Dendritic cell treated with granulocyte-macrophage colony-stimulating factor and Interleukin-4, amounts not matched to agents 40 ng/mL and 50 ng/mL, for 4 days (primary cell): ENCODE measurements at regions not wholly inside any gene's neighbourhood (a gene's known extent, or its start where the extent isn't known, plus 50 kb on each side); places are given as distances from the start of the nearest gene placed in this dataset.
"Not testable (repeated sequence)": the region's sequence is repeated elsewhere in the genome, so short reads cannot be mapped to it uniquely, and the experiment has no call there.

Source experiments
- H3K27ac Mint-ChIP-seq: one replicate; pipeline ENCODE4 v1.8.0; 2022; ENCODE audit warnings: mild to moderate bottlenecking, mixed read lengths
- H3K27me3 Mint-ChIP-seq: one replicate; pipeline ENCODE4 v1.8.0; 2022; ENCODE audit warnings: mild to moderate bottlenecking, mixed read lengths
- H3K36me3 Mint-ChIP-seq: one replicate; pipeline ENCODE4 v1.8.0; 2022; ENCODE audit warnings: low read depth, mixed read lengths
- H3K4me1 Mint-ChIP-seq: one replicate; pipeline ENCODE4 v1.8.0; 2022; ENCODE audit warnings: low read depth, mixed read lengths
- H3K4me3 Mint-ChIP-seq: one replicate; pipeline ENCODE4 v1.8.0; 2022; ENCODE audit warnings: mild to moderate bottlenecking, moderate library complexity, mixed read lengths
- H3K9me3 Mint-ChIP-seq: one replicate; pipeline ENCODE4 v1.8.0; 2022; ENCODE audit warnings: mixed read lengths
- intact Hi-C: fragments of 100-400 bp; cut with micrococcal nuclease; formaldehyde crosslinking; loops from one replicate; pipeline ENCODE4 v1.15.0; 2022

DNA sequence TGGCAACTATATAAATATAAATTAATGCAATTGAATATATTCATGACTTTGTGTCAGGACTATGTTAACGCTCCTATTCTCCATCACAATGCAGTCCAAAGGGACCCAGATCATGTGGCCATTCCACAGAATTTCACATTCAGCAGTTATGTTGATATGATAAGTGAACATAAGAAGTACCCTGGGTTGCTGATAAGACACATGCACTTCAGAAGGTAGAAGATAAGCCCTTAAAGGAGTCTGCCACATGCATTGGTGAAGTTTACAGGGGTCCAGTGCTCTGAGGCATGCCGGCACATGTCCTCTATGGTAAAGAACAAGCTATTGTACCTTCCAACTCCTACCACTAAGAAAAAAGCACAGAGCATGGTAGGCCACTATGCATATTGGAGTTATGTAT is 76.4 kb downstream of the PHAX start:
- H3K9me3 Mint-ChIP-seq = no peaks in the 10 kb centered on the region
- H3K27ac Mint-ChIP-seq = no peak overlapping the region
- no peak overlapping the region for H3K4me3 Mint-ChIP-seq
- intact Hi-C loops = loop anchor here (5.0 kb wide), 1 partner anchor 125 kb away; no protein-coding TSS in a partner anchor
- no peaks in the 10 kb centered on the region for H3K36me3 Mint-ChIP-seq
- H3K27me3 Mint-ChIP-seq = no peaks in the 10 kb centered on the region
- peaks cover 27% of the 10 kb centered on the region for H3K4me1 Mint-ChIP-seq

DNA sequence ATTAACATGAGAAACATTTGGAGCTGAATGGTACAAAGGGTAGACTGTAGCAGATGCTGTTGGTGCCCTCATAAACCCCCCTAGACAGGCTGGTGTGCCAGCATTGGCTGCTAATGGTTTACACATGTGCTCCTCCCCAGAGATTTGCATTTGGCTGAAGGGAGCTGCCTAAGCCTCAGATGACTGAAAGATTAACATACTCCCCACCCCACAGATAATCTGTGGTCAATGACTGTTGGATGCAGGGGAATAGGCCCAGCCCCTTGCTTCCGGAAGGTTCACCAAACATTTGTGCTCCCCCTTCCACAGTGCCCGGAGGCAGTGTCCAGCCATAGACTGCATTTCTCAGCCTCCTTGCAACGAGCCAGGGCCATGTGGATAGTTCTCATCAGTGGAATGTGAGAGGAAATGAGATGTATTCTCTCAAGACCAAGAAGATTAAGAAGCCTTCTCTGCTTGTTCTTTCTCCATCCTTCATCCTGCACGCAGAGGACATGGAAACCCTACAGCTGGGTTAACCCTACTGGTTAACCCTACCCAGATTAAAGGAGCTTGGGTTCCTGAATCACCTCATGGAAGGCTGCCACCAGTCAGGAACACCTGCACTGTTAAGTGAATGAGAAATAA is 79.6 kb downstream of the PHAX start:
- no peak overlapping the region for H3K4me3 Mint-ChIP-seq
- H3K4me1 Mint-ChIP-seq = peaks cover 24% of the 10 kb centered on the region
- H3K9me3 Mint-ChIP-seq = no peaks in the 10 kb centered on the region
- no peaks in the 10 kb centered on the region for H3K36me3 Mint-ChIP-seq
- intact Hi-C loops = no loop called here
- H3K27ac Mint-ChIP-seq = no peak overlapping the region
- no peaks in the 10 kb centered on the region for H3K27me3 Mint-ChIP-seq

DNA sequence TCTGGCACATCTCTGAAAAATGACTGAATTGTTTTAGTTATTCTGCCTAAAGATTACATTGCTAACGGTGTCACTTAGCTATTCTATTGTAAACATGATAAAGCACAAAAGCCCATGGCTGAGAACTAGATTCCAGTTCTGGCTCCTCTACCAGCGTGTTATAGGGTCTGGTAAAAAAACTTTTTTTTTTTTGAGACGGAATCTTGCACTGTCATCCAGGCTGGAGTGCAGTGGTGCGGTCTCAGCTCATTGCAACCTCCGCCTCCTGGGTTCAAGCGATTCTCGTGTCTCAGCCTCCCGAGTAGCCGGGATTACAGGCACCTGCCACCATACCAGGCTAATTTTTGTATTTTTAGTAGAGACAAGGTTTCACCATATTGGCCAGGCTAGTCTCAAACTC is 80.6 kb downstream of the PHAX start:
- H3K27ac Mint-ChIP-seq, H3K4me3 Mint-ChIP-seq, intact Hi-C loops, H3K9me3 Mint-ChIP-seq, H3K27me3 Mint-ChIP-seq, H3K36me3 Mint-ChIP-seq: not testable (repeated sequence)
- peaks cover 20% of the 10 kb centered on the region for H3K4me1 Mint-ChIP-seq

DNA sequence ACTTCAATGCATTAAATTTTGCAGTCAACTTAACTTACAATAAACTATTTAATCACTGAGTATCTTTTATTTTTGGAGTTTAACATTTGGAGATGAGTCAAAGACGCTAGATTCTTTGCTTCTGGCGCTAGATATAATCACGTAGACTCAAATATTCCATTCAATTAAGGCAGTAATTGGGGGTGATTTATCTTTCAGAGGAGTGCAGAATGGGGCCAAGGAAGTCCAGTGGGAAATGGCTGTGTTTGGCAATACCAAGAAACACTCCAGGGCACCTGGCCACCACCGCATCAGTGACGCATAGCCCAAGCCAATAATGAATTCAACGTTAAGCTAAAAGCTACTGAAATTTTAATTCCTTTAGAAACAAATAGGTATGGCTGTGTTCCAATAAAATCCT is 81.2 kb downstream of the PHAX start:
- Mint-ChIP-seq H3K27ac (no peak overlapping the region), H3K36me3 (no peaks in the 10 kb centered on the region), H3K27me3 (no peaks in the 10 kb centered on the region), H3K9me3 (no peaks in the 10 kb centered on the region), H3K4me3 (no peak overlapping the region), H3K4me1 (peaks cover 18% of the 10 kb centered on the region)
- intact Hi-C loops = no loop called here

DNA sequence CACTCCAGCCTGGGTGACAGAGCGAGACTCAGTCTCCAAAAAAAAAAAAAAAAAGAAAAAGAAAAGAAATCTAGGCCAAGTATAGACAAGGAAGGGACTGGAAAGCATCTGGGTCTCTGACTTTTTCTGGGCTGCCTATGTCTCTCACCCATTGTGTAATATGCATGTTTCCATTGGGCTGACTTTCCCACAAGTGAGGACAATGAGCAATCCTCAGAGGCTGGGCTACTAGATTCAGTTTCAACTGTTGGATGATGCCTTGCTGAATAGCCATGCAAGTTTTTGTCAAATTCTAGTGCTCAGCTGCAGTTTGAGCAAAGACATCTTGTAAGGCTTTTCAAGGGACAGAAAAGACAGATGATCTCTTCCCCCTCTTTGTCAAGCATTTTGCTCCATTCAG is 82.1 kb downstream of the PHAX start:
- H3K36me3 Mint-ChIP-seq = no peaks in the 10 kb centered on the region
- H3K4me1 Mint-ChIP-seq = peaks cover 18% of the 10 kb centered on the region
- intact Hi-C loops = no loop called here
- H3K4me3 Mint-ChIP-seq = no peak overlapping the region
- H3K27ac Mint-ChIP-seq = no peak overlapping the region
- H3K27me3 Mint-ChIP-seq = no peaks in the 10 kb centered on the region
- no peaks in the 10 kb centered on the region for H3K9me3 Mint-ChIP-seq

DNA sequence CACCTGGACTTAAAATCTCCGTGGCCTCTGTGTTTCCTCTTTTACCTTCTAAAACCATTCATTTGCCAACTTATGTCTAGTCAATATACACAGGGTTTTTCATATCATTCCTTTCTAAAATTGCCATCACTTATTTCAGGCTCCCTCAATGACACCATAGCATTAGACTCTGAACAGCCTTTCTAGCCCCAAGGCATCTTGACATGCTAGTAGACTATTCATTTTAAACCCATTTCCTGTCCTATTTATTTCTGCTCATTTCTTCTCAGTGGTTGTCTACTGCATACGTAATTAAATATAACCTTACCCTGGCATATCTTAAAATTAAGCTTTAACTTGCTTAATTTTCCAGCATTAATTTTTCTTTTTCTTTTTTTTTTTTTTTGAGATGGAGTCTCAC is 83.2 kb downstream of the PHAX start:
- intact Hi-C loops = no loop called here
- no peak overlapping the region for H3K27ac Mint-ChIP-seq
- H3K4me1 Mint-ChIP-seq = peaks cover 17% of the 10 kb centered on the region
- no peaks in the 10 kb centered on the region for H3K27me3 Mint-ChIP-seq
- H3K36me3 Mint-ChIP-seq = no peaks in the 10 kb centered on the region
- no peaks in the 10 kb centered on the region for H3K9me3 Mint-ChIP-seq
- no peak overlapping the region for H3K4me3 Mint-ChIP-seq

DNA sequence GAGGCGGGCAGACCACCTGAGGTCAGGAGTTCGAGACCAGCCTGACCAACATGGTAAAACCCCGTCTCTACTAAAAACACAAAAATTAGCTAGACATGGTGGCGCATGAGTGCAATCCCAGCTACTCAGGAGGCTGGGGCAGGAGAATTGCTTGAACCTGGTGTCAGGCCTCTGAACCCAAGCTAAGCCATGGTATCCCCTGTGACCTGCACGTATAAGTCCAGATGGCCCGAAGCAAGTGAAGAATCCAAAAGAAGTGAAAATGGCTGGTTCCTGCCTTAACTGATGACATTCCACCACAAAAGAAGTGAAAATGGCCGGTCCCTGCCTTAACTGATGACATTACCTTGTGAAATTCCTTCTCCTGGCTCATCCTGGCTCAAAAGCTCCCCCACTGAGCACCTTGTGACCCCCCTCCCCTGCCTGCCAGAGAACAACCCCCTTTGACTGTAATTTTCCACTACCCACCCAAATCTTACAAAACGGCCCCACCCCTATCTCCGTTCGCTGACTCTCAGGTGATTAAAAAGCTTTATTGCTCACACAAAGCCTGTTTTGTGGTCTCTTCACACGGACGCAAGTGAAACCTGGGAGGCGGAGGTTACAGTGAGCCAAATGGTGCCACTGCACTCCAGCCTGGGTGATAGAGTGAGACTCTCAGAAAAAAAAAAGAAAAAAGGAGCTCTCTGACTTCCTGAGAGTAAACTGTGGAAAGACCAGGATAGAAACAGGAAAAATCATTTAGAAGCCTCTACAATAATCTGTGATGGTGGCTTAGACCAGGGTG is 84.1 kb downstream of the PHAX start:
- not testable (repeated sequence) for H3K27ac Mint-ChIP-seq

DNA sequence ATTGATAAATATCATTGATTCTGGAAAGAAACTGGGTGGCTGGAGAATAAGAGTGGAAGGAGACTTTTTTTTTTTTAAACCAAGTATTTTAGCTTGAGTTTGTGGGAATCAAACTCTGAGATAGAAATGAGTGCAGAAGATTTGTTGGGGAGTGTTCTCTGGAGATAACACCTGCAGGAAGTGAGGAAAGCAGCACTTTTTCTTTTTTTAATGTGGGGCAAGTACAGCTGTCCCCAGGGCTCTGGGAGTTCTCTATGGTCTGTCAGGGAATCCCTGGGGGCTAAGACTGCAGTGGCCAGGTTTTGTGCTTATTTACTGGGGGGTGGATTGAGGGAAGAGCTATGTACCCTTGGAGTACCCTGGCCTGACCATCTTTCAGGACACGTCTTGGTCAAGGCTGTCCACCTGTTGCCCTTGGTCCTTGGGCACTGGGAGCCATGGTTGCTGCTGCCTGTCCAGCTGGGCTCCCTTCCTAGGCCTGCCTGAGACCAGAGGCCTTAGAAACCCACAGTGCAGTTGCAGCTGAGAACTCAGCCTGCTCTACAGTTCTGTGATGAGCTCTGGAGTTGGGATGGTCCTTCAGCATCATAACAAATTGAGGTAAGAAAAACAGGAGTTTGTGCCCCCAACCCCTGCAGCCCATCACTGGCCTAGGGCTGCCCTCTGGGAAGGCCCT is 85.8 kb downstream of the PHAX start:
- H3K27ac Mint-ChIP-seq = no peak overlapping the region
- no peaks in the 10 kb centered on the region for H3K36me3 Mint-ChIP-seq
- H3K9me3 Mint-ChIP-seq = no peaks in the 10 kb centered on the region
- intact Hi-C loops = no loop called here
- no peaks in the 10 kb centered on the region for H3K4me1 Mint-ChIP-seq
- H3K27me3 Mint-ChIP-seq = no peaks in the 10 kb centered on the region
- no peak overlapping the region for H3K4me3 Mint-ChIP-seq

More for the DNA sequence above, 84.1 kb downstream of the PHAX start:
- H3K4me3 Mint-ChIP-seq, H3K9me3 Mint-ChIP-seq, H3K27me3 Mint-ChIP-seq, H3K4me1 Mint-ChIP-seq, H3K36me3 Mint-ChIP-seq, intact Hi-C loops: not testable (repeated sequence)

DNA sequence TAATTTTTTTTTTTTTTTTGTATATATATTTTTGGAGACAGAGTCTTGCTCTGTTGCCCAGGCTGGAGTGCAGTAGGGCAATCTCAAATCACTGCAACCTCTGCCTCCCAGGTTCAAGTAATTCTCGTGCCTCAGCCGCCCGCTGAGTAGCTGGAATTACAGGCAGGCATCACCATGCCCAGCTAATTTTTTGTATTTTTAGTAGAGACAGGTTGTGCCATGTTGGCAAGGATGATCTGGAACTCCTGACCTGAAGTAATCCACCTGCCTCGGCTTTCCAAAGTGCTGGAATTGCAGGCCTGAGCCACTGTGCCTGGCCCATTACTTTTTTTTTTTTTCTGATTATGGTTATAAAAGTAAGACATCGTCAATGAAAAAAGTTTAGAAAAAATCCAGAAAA is 84.0 kb upstream of the LMNB1 start:
- Mint-ChIP-seq H3K4me3 (no peak overlapping the region), H3K27ac (no peak overlapping the region), H3K27me3 (no peaks in the 10 kb centered on the region), H3K4me1 (peaks cover 6% of the 10 kb centered on the region), H3K9me3 (no peaks in the 10 kb centered on the region), H3K36me3 (no peaks in the 10 kb centered on the region)
- intact Hi-C loops = no loop called here

DNA sequence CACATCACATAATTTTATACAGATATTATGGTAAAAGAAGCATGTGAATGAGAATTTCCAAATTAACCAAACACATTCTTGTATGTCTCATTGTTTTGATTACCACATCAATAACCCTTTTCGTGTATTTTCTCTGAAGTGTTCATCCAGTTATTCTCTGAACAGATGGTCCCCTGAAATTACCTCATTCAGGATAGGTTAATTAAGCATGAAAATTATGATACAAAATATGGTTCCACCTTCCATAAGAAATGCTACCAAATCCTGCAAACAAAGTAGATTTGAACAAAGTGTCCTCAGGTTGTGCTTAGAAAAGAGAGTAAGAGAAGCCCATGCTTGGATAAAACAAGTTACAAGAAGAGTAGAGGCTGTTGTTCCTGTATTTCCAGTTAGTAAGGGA is 83.1 kb upstream of the LMNB1 start:
- peaks cover 6% of the 10 kb centered on the region for H3K4me1 Mint-ChIP-seq
- H3K4me3 Mint-ChIP-seq = no peak overlapping the region
- intact Hi-C loops = no loop called here
- H3K27ac Mint-ChIP-seq = no peak overlapping the region
- H3K27me3 Mint-ChIP-seq = no peaks in the 10 kb centered on the region
- no peaks in the 10 kb centered on the region for H3K9me3 Mint-ChIP-seq
- no peaks in the 10 kb centered on the region for H3K36me3 Mint-ChIP-seq

DNA sequence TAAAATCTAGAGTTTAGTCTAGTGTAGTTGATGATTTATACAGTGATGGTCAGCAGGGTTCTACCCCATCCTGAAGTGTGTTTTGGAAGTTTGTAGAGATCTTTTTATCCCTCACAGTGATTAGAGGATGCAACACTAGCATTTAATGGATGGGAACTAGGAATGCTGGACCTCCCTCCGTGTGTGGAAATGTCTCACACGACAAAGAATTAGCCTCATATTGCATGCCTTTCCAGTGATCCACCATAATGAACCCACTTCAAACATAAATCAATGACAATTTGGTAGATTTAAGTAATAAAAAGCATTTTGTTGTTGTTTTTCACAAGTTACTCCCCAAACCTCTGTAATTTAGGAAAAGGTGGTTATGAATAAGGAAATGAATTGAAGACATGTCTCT is 82.5 kb upstream of the LMNB1 start:
- Mint-ChIP-seq H3K27ac (no peak overlapping the region), H3K27me3 (no peaks in the 10 kb centered on the region), H3K4me3 (no peak overlapping the region), H3K36me3 (no peaks in the 10 kb centered on the region), H3K4me1 (peaks cover 6% of the 10 kb centered on the region), H3K9me3 (no peaks in the 10 kb centered on the region)
- intact Hi-C loops = no loop called here

DNA sequence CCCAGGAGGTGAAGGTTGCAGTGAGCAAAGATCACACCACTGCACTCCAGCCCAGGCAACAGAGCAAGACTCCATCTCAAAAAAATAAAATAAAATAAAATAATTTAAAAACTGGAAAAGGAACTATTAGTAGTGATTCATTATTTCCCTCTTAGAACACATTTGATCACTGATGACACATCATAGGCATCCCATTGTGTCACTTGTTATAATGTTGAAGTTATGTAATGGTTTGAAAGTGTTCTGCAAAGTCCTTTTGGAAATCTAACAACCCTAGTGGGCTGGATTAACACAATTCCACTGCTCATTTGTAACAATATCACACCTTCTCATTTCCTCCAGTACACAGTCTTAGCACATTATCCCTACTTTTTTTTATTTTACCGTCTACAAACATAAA is 81.8 kb upstream of the LMNB1 start:
- Mint-ChIP-seq H3K4me1 (peaks cover 13% of the 10 kb centered on the region), H3K9me3 (no peaks in the 10 kb centered on the region), H3K27ac (no peak overlapping the region)

DNA sequence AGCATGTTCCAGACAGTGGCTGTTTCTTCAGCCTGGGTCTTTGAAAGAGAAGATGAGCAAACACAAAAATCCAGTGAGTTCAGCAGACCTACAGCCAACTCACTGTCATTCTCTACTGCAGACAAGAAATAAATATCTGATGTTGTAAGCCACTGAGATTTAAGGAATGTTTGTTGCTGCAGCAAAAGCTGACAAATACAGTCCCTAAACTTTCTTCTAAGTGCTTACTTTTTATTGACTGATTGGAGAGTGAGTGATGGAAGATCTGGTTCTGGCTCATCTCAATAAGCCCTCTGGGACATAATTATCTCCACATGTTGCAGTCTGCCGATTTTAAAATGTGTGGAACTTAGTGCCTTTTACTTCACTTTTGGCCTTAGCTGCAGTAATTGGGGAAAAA is 69.9 kb upstream of the LMNB1 start:
- Mint-ChIP-seq H3K27ac (no peak overlapping the region), H3K4me1 (no peaks in the 10 kb centered on the region), H3K9me3 (no peaks in the 10 kb centered on the region), H3K27me3 (no peaks in the 10 kb centered on the region), H3K4me3 (no peak overlapping the region), H3K36me3 (no peaks in the 10 kb centered on the region)
- intact Hi-C loops = no loop called here

More for the DNA sequence above, 81.8 kb upstream of the LMNB1 start:
- Mint-ChIP-seq H3K27me3 (no peaks in the 10 kb centered on the region), H3K36me3 (no peaks in the 10 kb centered on the region), H3K4me3 (no peak overlapping the region)
- intact Hi-C loops = no loop called here

DNA sequence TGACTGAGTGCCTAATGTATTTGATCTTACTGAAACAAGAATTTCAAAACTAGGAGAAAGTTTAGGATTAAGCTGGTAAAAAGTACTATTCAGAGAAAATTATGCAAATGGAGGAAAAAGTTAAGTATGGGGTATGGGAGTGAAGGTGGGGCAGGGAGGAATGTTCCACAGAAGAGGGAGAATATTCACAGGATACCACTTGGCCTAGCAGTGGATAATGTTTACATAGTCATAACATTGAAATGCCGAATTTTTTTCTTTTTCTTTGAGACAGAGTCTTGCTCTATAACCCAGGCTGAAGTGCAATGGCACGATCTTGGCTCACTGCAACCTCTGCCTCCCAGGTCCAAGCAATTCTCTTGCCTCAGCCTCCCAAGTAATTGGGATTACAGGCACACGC is 61.2 kb upstream of the LMNB1 start:
- H3K27me3 Mint-ChIP-seq = no peaks in the 10 kb centered on the region
- H3K36me3 Mint-ChIP-seq = no peaks in the 10 kb centered on the region
- H3K9me3 Mint-ChIP-seq = no peaks in the 10 kb centered on the region
- no peak overlapping the region for H3K27ac Mint-ChIP-seq
- H3K4me1 Mint-ChIP-seq = peaks cover 32% of the 10 kb centered on the region
- H3K4me3 Mint-ChIP-seq = no peak overlapping the region
- intact Hi-C loops = loop anchor here (5.0 kb wide), 1 partner anchor 42 kb away; no protein-coding TSS in a partner anchor
